ENCODE measurements at regions not wholly inside any gene's neighbourhood (a gene's known extent, or its start where the extent isn't known, plus 50 kb on each side); places are given as distances from the start of the nearest gene placed in this dataset.
A peak's percentile ranks its signal among the peaks of the same experiment; 100 is the strongest.

GRCh38 chr11:70486731-70487130, 88.4 kb downstream of the CTTN start:
- Histone ChIP-seq H3K36me3 (peaks cover 0 to 3% (median 0%) of the 10 kb centered on the region in 3 donors), H3K27me3 (no peaks in the 10 kb centered on the region), H3K27ac (no peak overlapping the region), H3K4me3 (no peak overlapping the region), H3K9me3 (peaks cover 0 to 12% (median 0%) of the 10 kb centered on the region in 4 donors), H3K4me1 (no peaks in the 10 kb centered on the region)
- no peak for DNase-seq
- TF ChIP-seq POLR2A (IDR thresholded peaks at IDR 0.05) (no peak), CTCF (IDR thresholded peaks at IDR 0.05) (no peak)

- Histone ChIP-seq H3K27ac (no peak overlapping the region), H3K27me3 (no peaks in the 10 kb centered on the region), H3K4me1 (no peaks in the 10 kb centered on the region), H3K9me3 (peaks cover 0 to 12% (median 0%) of the 10 kb centered on the region in 4 donors), H3K4me3 (no peak overlapping the region), H3K36me3 (peaks cover 0 to 3% (median 0%) of the 10 kb centered on the region in 3 donors)
- DNase-seq = no peak
- TF ChIP-seq CTCF (IDR thresholded peaks at IDR 0.05) (no peak), POLR2A (IDR thresholded peaks at IDR 0.05) (no peak)
Measured at GRCh38 chr11:70487160-70487559, 88.8 kb downstream of the CTTN start.

- peaks cover 0 to 12% (median 0%) of the 10 kb centered on the region in 4 donors for H3K9me3 ChIP-seq
- H3K4me1 ChIP-seq = no peaks in the 10 kb centered on the region
- H3K27me3 ChIP-seq = no peaks in the 10 kb centered on the region
- TF ChIP-seq CTCF (IDR thresholded peaks at IDR 0.05) (no peak), POLR2A (IDR thresholded peaks at IDR 0.05) (no peak)
- no peak overlapping the region for H3K4me3 ChIP-seq
- DNase-seq = no peak
- peaks cover 0 to 3% (median 0%) of the 10 kb centered on the region in 3 donors for H3K36me3 ChIP-seq
- H3K27ac ChIP-seq = no peak overlapping the region
Measured at GRCh38 chr11:70487756-70488155, 89.4 kb downstream of the CTTN start.

- Histone ChIP-seq H3K9me3 (peaks cover 0 to 12% (median 0%) of the 10 kb centered on the region in 4 donors), H3K27me3 (no peaks in the 10 kb centered on the region), H3K4me1 (no peaks in the 10 kb centered on the region), H3K27ac (no peak overlapping the region), H3K4me3 (no peak overlapping the region), H3K36me3 (peaks cover 0 to 3% (median 0%) of the 10 kb centered on the region in 3 donors)
- no peak for DNase-seq
- no peak for TF ChIP-seq CTCF (IDR thresholded peaks at IDR 0.05)
- no peak for TF ChIP-seq POLR2A (IDR thresholded peaks at IDR 0.05)
Measured at GRCh38 chr11:70488171-70488703, 89.9 kb downstream of the CTTN start.

DNA sequence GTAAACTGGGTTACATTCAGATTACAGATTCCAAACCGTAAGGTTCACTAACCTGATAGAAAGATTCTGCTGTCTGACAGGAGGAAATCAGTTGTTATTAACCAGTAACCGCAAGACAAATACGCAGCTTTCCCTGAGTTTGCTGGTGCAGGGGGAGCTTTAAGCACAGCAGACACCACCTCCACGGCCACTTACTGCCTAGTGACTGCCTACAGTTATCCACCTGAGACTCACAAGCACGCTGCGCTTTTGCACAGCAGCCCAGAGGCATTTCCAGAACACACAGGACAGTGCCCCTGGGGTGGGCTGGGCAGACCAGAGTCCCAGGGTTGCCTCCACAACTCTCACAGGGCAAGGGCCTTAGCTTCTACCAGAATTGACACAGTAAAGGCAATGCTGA, 90.9 kb downstream of the CTTN start:
- peaks cover 0 to 12% (median 0%) of the 10 kb centered on the region in 4 donors for H3K9me3 ChIP-seq
- peaks cover 0 to 3% (median 0%) of the 10 kb centered on the region in 3 donors for H3K36me3 ChIP-seq
- TF ChIP-seq POLR2A (IDR thresholded peaks at IDR 0.05) (no peak), CTCF (IDR thresholded peaks at IDR 0.05) (no peak)
- no peaks in the 10 kb centered on the region for H3K27me3 ChIP-seq
- H3K4me3 ChIP-seq = no peak overlapping the region
- H3K27ac ChIP-seq = no peak overlapping the region
- peak in 1 of 3 donors; percentile 18 for DNase-seq
- H3K4me1 ChIP-seq = no peaks in the 10 kb centered on the region
